ENCODE measurements at regions not wholly inside any gene's neighbourhood (a gene's known extent, or its start where the extent isn't known, plus 50 kb on each side); places are given as distances from the start of the nearest gene placed in this dataset.
"Not testable (repeated sequence)": the region's sequence is repeated elsewhere in the genome, so short reads cannot be mapped to it uniquely, and the experiment has no call there.

GRCh38 chr3:137304313-137305056 is 346.7 kb downstream of the IL20RB start:
- ChIA-PET CTCF (no interaction called here), POLR2A (no interaction called here)
- TF ChIP-seq SUZ12 (IDR thresholded peaks at IDR 0.05), result no peak
- TF ChIP-seq ARNT (IDR thresholded peaks at IDR 0.05), result no peak
- no peak for TF ChIP-seq LEF1 (IDR thresholded peaks at IDR 0.05; ENCODE audit: borderline replicate concordance)
- no peak for TF ChIP-seq FOXM1 (IDR thresholded peaks at IDR 0.05; ENCODE audit: borderline replicate concordance)
- no peak for TF ChIP-seq FOXA1 (IDR thresholded peaks at IDR 0.05)
- no peak for DNase-seq (ENCODE audit: extremely low spot score)

GRCh38 chr3:137324114-137324513 is 366.3 kb downstream of the IL20RB start:
- TF ChIP-seq FOXK2 (IDR thresholded peaks at IDR 0.05) (no peak), PKNOX1 (IDR thresholded peaks at IDR 0.05) (no peak), CTBP1 (IDR thresholded peaks at IDR 0.05; ENCODE audit: borderline replicate concordance) (no peak), ARNT (IDR thresholded peaks at IDR 0.05) (no peak), LEF1 (IDR thresholded peaks at IDR 0.05; ENCODE audit: borderline replicate concordance) (no peak), ELF4 (IDR thresholded peaks at IDR 0.05) (no peak), FOXA1 (IDR thresholded peaks at IDR 0.05) (no peak)
- no peak for DNase-seq (ENCODE audit: extremely low spot score)
- CTCF ChIA-PET, result no interaction called here
- POLR2A ChIA-PET, result no interaction called here

- DNase-seq (ENCODE audit: extremely low spot score), result no peak
- TF ChIP-seq HDGF (IDR thresholded peaks at IDR 0.05; ENCODE audit: borderline replicate concordance) (no peak), TARDBP (IDR thresholded peaks at IDR 0.05) (no peak), ARNT (IDR thresholded peaks at IDR 0.05) (no peak), ELF4 (IDR thresholded peaks at IDR 0.05) (no peak), ZNF384 (IDR thresholded peaks at IDR 0.05) (no peak)
- CTCF ChIA-PET, result no interaction called here
- POLR2A ChIA-PET, result no interaction called here
Observed at GRCh38 chr3:137325170-137325569, 367.4 kb downstream of the IL20RB start.

GRCh38 chr3:137325934-137326333 is 368.2 kb downstream of the IL20RB start:
- TF ChIP-seq CTBP1 (IDR thresholded peaks at IDR 0.05; ENCODE audit: borderline replicate concordance), result no peak
- TF ChIP-seq SUZ12 (IDR thresholded peaks at IDR 0.05), result no peak
- no peak for TF ChIP-seq HDGF (IDR thresholded peaks at IDR 0.05; ENCODE audit: borderline replicate concordance)
- no peak for TF ChIP-seq BHLHE40 (IDR thresholded peaks at IDR 0.05; ENCODE audit: borderline replicate concordance)
- no peak for TF ChIP-seq ZNF384 (IDR thresholded peaks at IDR 0.05)
- TF ChIP-seq ARNT (IDR thresholded peaks at IDR 0.05), result no peak
- ChIA-PET POLR2A (no interaction called here), CTCF (no interaction called here)
- DNase-seq (ENCODE audit: extremely low spot score), result no peak

GRCh38 chr3:137329594-137329993 is 371.8 kb downstream of the IL20RB start:
- no peak for TF ChIP-seq CTBP1 (IDR thresholded peaks at IDR 0.05; ENCODE audit: borderline replicate concordance)
- no peak for TF ChIP-seq BHLHE40 (IDR thresholded peaks at IDR 0.05; ENCODE audit: borderline replicate concordance)
- no peak for TF ChIP-seq L3MBTL2 (conservative IDR thresholded peaks at IDR 0.05)
- TF ChIP-seq SUZ12 (IDR thresholded peaks at IDR 0.05), result no peak
- no peak for TF ChIP-seq SP1 (IDR thresholded peaks at IDR 0.05)
- no peak for TF ChIP-seq LEF1 (IDR thresholded peaks at IDR 0.05; ENCODE audit: borderline replicate concordance)
- CTCF ChIA-PET, result no interaction called here
- no peak for DNase-seq (ENCODE audit: extremely low spot score)
- POLR2A ChIA-PET, result no interaction called here

- CTCF ChIA-PET, result no interaction called here
- POLR2A ChIA-PET, result no interaction called here
- no peak for TF ChIP-seq L3MBTL2 (conservative IDR thresholded peaks at IDR 0.05)
- no peak for TF ChIP-seq FOXM1 (IDR thresholded peaks at IDR 0.05; ENCODE audit: borderline replicate concordance)
- TF ChIP-seq LEF1 (IDR thresholded peaks at IDR 0.05; ENCODE audit: borderline replicate concordance), result no peak
- DNase-seq (ENCODE audit: extremely low spot score), result no peak
Observed at GRCh38 chr3:137330246-137330645, 372.5 kb downstream of the IL20RB start.

- TF ChIP-seq SUZ12 (IDR thresholded peaks at IDR 0.05), result no peak
- TF ChIP-seq ARNT (IDR thresholded peaks at IDR 0.05), result no peak
- no peak for TF ChIP-seq PKNOX1 (IDR thresholded peaks at IDR 0.05)
- no peak for TF ChIP-seq TARDBP (IDR thresholded peaks at IDR 0.05)
- TF ChIP-seq BHLHE40 (IDR thresholded peaks at IDR 0.05; ENCODE audit: borderline replicate concordance), result no peak
- no peak for TF ChIP-seq HDGF (IDR thresholded peaks at IDR 0.05; ENCODE audit: borderline replicate concordance)
- no peak for TF ChIP-seq ZNF384 (IDR thresholded peaks at IDR 0.05)
- TF ChIP-seq FOXA1 (IDR thresholded peaks at IDR 0.05), result no peak
- TF ChIP-seq NFRKB (IDR thresholded peaks at IDR 0.05), result no peak
- TF ChIP-seq FOXM1 (IDR thresholded peaks at IDR 0.05; ENCODE audit: borderline replicate concordance), result no peak
- POLR2A ChIA-PET, result no interaction called here
- CTCF ChIA-PET, result no interaction called here
- DNase-seq (ENCODE audit: extremely low spot score), result no peak
Observed at GRCh38 chr3:137332297-137332696, 374.5 kb downstream of the IL20RB start.

- ChIA-PET POLR2A (no interaction called here), CTCF (no interaction called here)
- no peak for TF ChIP-seq FOXM1 (IDR thresholded peaks at IDR 0.05; ENCODE audit: borderline replicate concordance)
- TF ChIP-seq FOXA1 (IDR thresholded peaks at IDR 0.05), result no peak
- TF ChIP-seq CTBP1 (IDR thresholded peaks at IDR 0.05; ENCODE audit: borderline replicate concordance), result no peak
- no peak for TF ChIP-seq L3MBTL2 (conservative IDR thresholded peaks at IDR 0.05)
- no peak for TF ChIP-seq HDGF (IDR thresholded peaks at IDR 0.05; ENCODE audit: borderline replicate concordance)
- TF ChIP-seq LEF1 (IDR thresholded peaks at IDR 0.05; ENCODE audit: borderline replicate concordance), result no peak
- TF ChIP-seq ZNF384 (IDR thresholded peaks at IDR 0.05), result no peak
- TF ChIP-seq SUZ12 (IDR thresholded peaks at IDR 0.05), result no peak
- no peak for TF ChIP-seq PKNOX1 (IDR thresholded peaks at IDR 0.05)
- no peak for TF ChIP-seq BHLHE40 (IDR thresholded peaks at IDR 0.05; ENCODE audit: borderline replicate concordance)
- TF ChIP-seq ELF4 (IDR thresholded peaks at IDR 0.05), result no peak
- no peak for TF ChIP-seq NFRKB (IDR thresholded peaks at IDR 0.05)
- TF ChIP-seq SP1 (IDR thresholded peaks at IDR 0.05), result no peak
- TF ChIP-seq TARDBP (IDR thresholded peaks at IDR 0.05), result no peak
- TF ChIP-seq FOXK2 (IDR thresholded peaks at IDR 0.05), result no peak
- no peak for TF ChIP-seq ARNT (IDR thresholded peaks at IDR 0.05)
- no peak for DNase-seq (ENCODE audit: extremely low spot score)
Observed at GRCh38 chr3:137335478-137335877, 377.7 kb downstream of the IL20RB start.

GRCh38 chr3:137338400-137338799 is 380.6 kb downstream of the IL20RB start:
- CTCF ChIA-PET; DNase-seq (ENCODE audit: extremely low spot score); POLR2A ChIA-PET: not testable (repeated sequence)

Data from HEK293T (cell line).